GM19035 (cell line): ENCODE measurements at regions not wholly inside any gene's neighbourhood (a gene's known extent, or its start where the extent isn't known, plus 50 kb on each side); places are given as distances from the start of the nearest gene placed in this dataset.

Experiments used
- ATAC-seq: cut with Tn5 transposase; IDR thresholded peaks from one replicate; pipeline ENCODE4 v1.9.1; 2021; ENCODE audit not compliant: unreplicated experiment

GRCh38 chr12:74801625-74802024 is 264.0 kb downstream of the ATXN7L3B start:
- ATAC-seq, result no peak

GRCh38 chr12:74816398-74817175 is 279.0 kb downstream of the ATXN7L3B start:
- ATAC-seq, result no peak

DNA sequence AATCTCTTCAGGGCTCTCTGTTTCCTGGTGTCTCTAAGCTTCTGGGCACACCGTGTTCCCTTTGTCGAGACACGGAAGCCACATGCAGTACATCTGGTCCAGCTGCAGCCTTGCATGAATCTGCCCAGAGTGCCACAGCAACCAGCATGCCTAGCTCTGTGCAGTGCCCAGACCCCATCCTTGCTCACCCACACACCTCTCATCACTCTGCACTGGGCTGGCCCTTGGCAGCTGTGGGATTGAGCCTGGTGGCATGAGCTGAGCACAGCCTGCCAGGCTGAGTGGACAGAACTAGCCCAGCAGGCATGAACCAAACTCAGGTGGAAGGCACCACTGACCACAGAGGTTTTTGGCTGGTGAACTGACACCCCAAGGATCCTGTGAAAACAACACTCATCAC is 279.9 kb downstream of the ATXN7L3B start:
- no peak for ATAC-seq

GRCh38 chr12:74818412-74818811 is 280.8 kb downstream of the ATXN7L3B start:
- no peak for ATAC-seq

DNA sequence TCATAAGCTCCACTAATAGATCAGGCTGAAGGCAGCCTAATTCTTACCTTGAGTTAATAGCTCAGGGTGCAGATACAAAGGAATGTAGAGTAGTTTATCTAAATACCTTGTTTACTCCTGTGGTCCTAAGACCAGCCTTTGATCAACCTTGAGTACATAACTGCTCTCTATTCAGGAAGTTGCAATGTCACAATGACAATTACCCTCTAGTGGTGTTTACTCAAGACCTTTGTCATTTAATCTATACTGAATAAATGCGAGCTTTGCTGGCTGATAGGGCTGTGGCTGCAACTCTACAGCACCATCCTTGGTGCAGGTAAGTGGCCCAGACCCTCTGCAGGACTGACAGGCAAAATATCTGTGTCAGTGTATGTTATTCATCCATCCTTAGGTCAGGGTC is 282.7 kb downstream of the ATXN7L3B start:
- ATAC-seq, result no peak

GRCh38 chr12:74836567-74836966 is 298.9 kb downstream of the ATXN7L3B start:
- ATAC-seq, result no peak

DNA sequence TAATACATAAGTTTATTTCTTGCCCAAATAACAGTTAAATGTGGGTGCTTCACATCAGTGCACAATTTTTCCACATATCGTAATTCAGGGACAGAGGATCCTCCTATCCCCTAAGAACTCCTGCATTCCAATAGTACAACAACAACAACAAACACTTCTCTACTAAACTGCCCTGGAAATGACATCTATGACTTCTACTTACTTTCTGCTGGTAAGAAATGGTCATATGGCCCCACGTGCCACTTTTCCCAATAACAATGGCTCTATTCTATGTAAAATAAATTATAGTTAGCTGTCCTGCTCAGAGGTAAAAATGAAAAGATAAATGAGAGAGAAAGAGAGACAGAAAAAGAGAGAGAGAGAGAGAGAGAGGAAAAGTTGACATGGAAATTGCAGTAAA is 308.5 kb downstream of the ATXN7L3B start:
- ATAC-seq, result no peak

- ATAC-seq, result no peak
These were observed 309.5 kb downstream of the ATXN7L3B start for GRCh38 chr12:74847169-74847568.

DNA sequence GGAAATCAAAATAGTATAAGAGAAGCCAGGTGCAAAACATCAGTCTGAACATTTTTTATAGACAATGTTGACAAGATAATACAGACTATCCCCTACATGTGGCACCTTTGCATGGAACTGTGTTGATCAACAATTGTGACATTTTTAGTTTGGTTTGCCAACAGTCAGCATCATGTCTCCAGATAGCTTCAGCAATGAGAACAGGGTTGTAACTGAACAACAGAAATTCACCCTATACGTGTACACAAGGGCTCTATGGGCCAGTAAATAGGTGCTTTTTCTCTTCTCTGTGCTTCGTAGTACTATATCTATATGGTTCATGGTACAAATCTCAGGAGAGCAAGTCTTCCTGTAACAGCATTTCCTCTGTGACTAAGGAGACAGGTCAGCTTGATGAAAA is 310.4 kb downstream of the ATXN7L3B start:
- no peak for ATAC-seq

- ATAC-seq, result no peak
These were observed 312.2 kb downstream of the ATXN7L3B start for GRCh38 chr12:74849801-74850200.

- ATAC-seq, result no peak
These were observed 334.2 kb downstream of the ATXN7L3B start for GRCh38 chr12:74871817-74872216.

DNA sequence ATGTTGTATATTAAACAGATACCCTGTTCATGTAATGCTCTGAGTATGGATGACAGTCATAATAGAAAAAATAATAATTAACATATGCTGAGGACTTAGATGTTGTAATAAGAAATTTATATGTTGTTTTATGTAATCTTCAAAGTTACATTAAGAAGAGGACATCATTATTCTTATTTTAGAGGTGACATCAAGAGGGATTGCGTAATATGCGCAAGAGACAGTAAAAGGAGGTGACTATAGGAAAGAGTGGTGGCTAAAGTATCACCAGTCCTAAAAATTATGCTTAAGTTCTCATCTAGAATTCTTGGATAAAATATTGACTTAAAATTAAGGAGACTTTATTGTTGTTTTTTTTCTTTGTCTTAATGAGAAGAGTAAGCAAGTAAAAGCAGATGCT is 323.9 kb downstream of the KCNC2 start:
- no peak for ATAC-seq

GRCh38 chr12:74889073-74889472 is 320.6 kb downstream of the KCNC2 start:
- ATAC-seq, result no peak

- peak; percentile 54 for ATAC-seq
These were observed 319.9 kb downstream of the KCNC2 start for GRCh38 chr12:74889563-74890236.

GRCh38 chr12:74890237-74890599 is 319.4 kb downstream of the KCNC2 start:
- ATAC-seq, result peak; percentile 90

DNA sequence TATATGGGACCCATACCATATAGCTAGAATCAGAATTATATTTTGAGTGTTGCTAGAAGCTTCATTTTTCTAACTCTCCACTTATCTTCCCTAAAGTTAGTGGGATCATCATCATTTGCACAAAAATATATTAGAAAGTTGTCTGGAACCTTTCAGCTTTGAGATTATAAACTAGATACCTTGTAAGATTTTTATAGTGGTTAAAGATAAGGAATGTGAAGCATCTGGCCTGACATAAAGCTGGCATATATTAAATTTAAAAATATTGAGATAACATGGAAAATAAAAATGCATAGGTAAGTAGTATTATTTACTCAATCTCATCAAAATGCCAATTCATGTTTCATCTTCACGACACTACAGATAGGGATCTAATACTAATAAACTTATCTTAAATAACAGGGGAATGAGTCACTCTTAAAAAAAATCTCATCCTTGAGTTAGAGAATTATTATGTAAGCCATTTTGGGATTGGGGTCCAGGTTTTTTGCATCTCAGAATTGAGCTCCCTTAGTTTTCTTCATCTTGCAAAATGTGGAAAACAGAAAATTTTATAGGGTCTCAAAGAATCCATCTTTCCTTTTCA is 318.5 kb downstream of the KCNC2 start:
- no peak for ATAC-seq

DNA sequence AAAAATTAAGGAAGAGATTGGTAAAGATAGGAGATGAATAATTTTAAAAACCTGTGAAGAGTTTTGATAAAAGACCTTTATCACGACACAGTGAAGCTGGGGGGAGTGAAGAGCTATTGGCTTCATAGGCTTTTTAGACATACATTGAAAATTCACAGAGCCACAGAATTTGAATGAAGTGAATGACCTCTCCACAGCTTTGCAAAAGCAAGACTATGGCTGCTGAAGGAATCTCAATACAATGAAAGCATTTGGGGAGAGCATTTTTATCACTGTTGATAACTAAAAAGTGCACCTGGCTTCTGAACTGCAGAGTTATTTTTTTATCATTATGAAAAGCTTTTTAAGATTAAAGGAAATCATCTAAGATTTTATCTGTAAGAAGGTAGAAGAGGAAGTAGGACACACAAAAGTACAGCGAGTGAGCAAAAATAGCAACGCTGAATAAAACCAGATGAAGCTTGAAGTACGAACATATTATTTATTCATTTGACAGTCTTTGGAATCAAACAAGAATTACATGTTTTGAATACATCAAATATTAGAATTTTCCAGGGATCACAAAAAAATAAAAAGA is 317.5 kb downstream of the KCNC2 start:
- ATAC-seq, result no peak

DNA sequence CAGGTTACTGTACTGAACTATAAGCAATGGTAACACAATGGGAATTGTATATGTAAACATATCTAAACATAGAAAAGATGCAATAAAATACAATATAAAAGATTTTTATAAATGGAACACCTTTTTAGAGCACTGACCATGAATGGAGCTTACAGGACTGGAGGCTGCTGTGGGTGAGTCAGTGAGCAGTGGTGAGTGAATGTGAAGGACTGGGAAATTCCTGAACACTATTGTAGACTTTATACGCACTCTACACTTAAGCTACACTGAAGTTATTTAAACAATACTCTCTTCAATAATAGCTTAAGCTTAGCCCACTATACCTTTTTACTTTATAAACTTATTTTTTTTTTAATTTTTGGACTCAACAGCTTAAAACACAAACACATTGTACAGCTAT is 313.5 kb downstream of the KCNC2 start:
- no peak for ATAC-seq

- ATAC-seq, result no peak
These were observed 312.0 kb downstream of the KCNC2 start for GRCh38 chr12:74897425-74898211.

DNA sequence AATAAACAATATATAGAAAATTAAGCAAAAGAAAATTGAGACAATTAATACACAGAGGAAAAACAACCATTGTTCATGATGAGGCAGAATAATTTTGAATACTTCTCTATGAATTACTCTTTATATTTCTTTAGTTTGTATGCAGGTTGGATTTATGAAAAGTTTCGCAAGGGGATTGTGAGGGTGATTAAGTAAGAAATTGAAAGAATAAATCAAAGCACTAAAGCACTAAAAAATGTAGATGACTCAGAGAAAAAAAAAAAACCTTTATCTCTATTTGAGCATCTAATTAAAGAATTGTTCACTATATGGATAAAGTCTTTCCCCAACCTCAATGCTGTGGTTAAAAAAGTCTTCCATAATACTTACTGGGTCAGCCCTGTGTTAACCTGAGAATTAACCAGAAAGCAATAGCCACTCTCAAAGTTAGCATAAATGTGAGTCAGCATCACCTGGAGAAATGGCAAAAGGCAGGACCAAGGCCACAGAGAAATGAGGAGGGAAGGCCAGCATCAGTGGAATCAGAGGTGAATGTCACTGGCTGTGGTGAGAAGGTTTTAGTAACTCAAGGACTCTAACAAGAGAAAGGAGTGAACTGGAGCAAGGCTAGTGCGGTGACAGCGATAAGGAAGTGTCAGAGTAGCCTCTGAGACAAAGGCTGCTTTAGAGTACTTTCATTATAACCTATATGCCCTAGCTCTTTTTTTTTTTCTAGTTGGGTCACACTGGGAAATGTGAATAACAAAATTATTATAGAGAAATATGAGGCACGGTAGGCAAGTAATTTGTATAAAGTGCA is 310.4 kb downstream of the KCNC2 start:
- ATAC-seq, result no peak
